GM19452 (cell line): ENCODE measurements at regions not wholly inside any gene's neighbourhood (a gene's known extent, or its start where the extent isn't known, plus 50 kb on each side); places are given as distances from the start of the nearest gene placed in this dataset.

Experiments used
- ATAC-seq: cut with Tn5 transposase; IDR thresholded peaks from one replicate; pipeline ENCODE4 v1.9.1; 2021; ENCODE audit not compliant: unreplicated experiment

DNA sequence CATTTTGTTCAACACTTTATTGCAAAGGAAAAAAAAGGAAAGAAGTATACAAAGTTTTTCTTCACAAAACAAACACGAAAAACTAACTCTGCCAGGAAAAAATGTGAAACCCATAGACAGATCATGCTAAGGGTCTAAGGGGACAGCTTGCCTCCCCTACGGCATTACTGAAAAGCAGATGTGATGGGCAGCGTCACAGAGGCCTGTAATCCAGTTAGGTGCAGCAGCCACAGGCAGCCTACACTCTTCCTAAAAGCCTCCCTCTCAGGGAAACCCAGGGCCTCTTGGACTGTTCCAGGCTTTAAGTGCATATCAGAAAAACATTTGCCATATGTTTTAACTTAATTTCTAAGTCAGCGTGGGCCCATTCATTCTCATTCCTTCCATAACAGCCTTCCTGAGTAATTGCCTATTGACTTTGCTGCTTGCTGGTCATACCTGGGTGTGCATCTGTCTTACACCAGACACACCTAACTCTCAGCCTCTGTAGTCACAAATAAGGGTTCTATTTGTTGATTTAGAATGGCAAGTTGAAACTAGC, 135.7 kb upstream of the SERP2 start:
- no peak for ATAC-seq

GRCh38 chr13:44240611-44241145, 132.9 kb upstream of the SERP2 start:
- no peak for ATAC-seq

GRCh38 chr13:44241638-44242037, 132.0 kb upstream of the SERP2 start:
- ATAC-seq = no peak

GRCh38 chr13:44242766-44243165, 130.9 kb upstream of the SERP2 start:
- ATAC-seq = no peak

- no peak for ATAC-seq
Observed at GRCh38 chr13:44243198-44243857, 130.3 kb upstream of the SERP2 start.

DNA sequence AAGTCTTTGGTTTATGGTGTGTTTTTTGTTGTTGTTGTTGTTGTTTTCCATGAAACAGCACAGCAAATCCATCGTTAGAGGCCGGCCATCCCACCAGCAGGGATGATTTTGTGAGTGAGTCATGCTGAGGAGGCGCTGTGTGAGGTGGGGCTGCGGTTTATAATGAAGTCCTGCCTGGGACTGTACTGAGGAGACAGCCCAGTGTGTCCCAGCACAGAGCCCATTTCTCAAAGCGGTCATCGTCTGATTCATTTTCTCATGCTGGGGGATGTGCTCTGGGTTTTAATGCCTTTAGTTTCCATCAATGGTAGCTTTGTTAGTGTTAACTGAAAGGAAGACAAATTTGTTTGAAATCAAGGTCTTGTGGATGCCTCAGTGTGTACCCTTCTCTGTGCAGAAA, 129.3 kb upstream of the SERP2 start:
- ATAC-seq = no peak

- ATAC-seq = no peak
Observed at GRCh38 chr13:44249431-44249836, 124.2 kb upstream of the SERP2 start.

DNA sequence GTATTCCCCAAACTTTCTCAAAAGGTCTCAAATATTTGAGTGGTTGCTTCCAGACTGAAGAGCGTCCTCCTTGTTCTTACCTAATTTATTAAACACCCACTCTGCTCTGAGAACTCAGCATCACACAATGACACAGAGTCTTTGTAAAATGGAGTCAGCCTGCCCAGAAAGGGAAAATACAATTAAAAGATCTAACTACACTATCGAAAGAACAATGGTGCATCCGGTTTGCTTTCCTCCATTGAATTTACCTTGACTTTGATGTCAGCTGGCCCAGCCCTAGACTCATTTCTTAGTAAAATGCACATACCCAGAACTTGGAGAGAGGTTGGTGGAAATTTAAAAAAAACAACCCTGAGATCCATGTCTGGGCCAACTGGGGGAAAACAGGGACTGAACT, 120.7 kb upstream of the SERP2 start:
- no peak for ATAC-seq

GRCh38 chr13:44255771-44256364, 117.8 kb upstream of the SERP2 start:
- ATAC-seq = no peak

- no peak for ATAC-seq
Observed at GRCh38 chr13:44257796-44258195, 115.8 kb upstream of the SERP2 start.

- ATAC-seq = peak; percentile 79
Observed at GRCh38 chr13:44259045-44260027, 114.3 kb upstream of the SERP2 start.

DNA sequence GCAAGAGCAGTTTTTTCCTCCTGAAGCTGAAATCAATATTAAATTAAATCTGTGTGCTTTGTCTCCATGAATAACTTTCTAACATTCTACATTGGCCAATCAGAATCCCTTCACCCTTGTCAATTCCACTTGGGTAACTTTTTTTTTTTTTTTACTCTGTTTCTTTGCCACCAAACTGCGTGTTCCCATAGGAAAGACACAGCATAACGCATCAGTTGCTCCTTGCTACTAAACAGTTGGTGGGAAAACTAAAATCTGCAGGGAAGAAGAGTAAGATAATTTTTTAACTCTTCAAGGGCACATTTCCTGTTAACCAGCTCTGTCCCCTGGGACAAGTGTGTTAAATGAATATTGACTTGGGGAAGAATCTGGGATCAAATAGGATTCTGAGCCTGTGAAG, 113.3 kb upstream of the SERP2 start:
- ATAC-seq = no peak

- no peak for ATAC-seq
Observed at GRCh38 chr13:44263751-44264620, 109.6 kb upstream of the SERP2 start.

GRCh38 chr13:44266305-44266704, 107.3 kb upstream of the SERP2 start:
- ATAC-seq = no peak

- ATAC-seq = no peak
Observed at GRCh38 chr13:44266772-44267171, 106.9 kb upstream of the SERP2 start.

GRCh38 chr13:44267203-44267602, 106.4 kb upstream of the SERP2 start:
- ATAC-seq = no peak

- ATAC-seq = no peak
Observed at GRCh38 chr13:44267980-44268379, 105.6 kb upstream of the SERP2 start.

DNA sequence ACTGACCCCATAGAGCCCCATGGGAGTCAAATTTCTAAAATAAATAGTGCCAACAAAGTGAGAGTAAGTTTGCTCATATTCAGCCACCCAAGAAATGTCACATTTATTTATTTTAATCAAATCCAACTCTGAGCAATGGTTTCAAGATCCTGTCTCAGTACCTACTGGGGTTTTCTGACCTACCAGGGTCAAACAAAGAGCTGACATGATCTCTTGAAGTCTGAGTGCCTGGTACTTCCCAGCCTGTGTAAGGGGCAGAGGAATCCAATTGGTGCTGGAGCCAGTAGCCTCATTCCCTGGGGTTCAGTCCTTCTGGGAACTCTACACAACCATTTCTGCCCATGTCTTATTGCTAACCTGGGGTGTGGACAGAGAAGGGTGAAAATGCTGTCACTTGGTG, 104.6 kb upstream of the SERP2 start:
- no peak for ATAC-seq

DNA sequence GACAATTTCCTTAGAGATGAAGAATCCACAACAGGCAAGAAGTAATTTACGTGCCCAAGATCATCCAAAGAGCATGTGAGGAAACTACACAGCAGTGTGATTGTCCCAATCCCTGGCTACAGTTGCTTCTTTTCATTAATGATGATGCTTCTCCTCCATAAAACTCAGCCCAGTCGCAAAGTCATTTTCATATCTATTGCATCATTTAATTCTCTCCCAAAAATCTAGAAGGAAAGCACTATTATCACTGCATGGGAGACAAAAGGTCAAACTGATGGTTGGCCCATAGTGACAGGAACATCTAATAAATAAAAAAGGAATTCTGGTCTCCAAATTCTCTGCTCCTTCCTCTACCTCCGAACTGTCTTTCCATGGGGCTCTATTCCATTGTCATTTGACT, 103.5 kb upstream of the SERP2 start:
- no peak for ATAC-seq

DNA sequence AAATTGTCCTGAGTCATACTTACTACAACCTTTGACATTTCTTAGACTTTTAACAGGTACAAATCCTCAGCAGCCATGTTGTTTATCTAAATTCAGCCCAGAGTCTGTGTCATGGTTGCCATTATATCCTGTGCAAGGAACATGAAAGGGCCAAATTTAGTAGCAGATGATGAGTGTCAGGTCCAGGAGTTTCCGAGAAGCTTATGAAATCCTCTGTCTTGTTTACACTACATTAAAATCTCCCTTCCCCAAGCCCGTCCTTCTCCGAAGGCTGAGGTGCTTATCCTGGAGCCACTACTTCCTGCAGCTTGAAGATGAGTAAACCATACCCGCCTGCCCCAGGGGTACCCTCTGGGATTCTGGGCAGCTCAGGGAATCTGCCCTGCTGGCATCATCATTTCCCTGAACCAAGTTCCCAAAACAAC, 102.6 kb upstream of the SERP2 start:
- ATAC-seq = no peak
